Neural progenitor cell (in vitro differentiated cells): ENCODE measurements at regions not wholly inside any gene's neighbourhood (a gene's known extent, or its start where the extent isn't known, plus 50 kb on each side); places are given as distances from the start of the nearest gene placed in this dataset.
"Not testable (repeated sequence)": the region's sequence is repeated elsewhere in the genome, so short reads cannot be mapped to it uniquely, and the experiment has no call there.

Source experiments
- DNase-seq: peaks from one replicate; pipeline ENCODE4 v3.0.0-alpha.2; 2016; ENCODE audit warnings: low spot score
- H2AFZ ChIP-seq: fragments of 200-600 bp; sonication (generic); replicated peaks from 2 replicates; pipeline ENCODE4 v1.6.1; 2016; ENCODE audit warnings: antibody characterized with exemption
- H3F3A ChIP-seq: fragments of 200-600 bp; sonication (generic); 2 replicates; pipeline ENCODE4 v1.6.1; 2016; ENCODE audit warnings: antibody characterized with exemption, low read depth
- H3K27ac ChIP-seq: fragments of 200-600 bp; sonication (generic); 2 replicates; pipeline ENCODE4 v1.5.1; 2016; ENCODE audit warnings: mild to moderate bottlenecking
- H3K27me3 ChIP-seq: fragments of 200-600 bp; sonication (generic); 2 replicates; pipeline ENCODE4 v1.6.1; 2016; ENCODE audit warnings: mild to moderate bottlenecking, moderate library complexity
- H3K36me3 ChIP-seq: fragments of 200-600 bp; sonication (generic); 2 replicates; pipeline ENCODE4 v1.5.1; 2016
- H3K4me1 ChIP-seq: fragments of 200-600 bp; sonication (generic); 2 replicates; pipeline ENCODE4 v1.6.1; 2016; ENCODE audit warnings: mixed run types
- H3K4me2 ChIP-seq: fragments of 200-600 bp; sonication (generic); 2 replicates; pipeline ENCODE4 v1.6.1; 2016
- H3K4me3 ChIP-seq: fragments of 200-600 bp; sonication (generic); 2 replicates; pipeline ENCODE4 v1.5.1; 2016
- H3K79me2 ChIP-seq: fragments of 200-600 bp; sonication (generic); 2 replicates; pipeline ENCODE4 v1.6.1; 2016; ENCODE audit warnings: low read depth
- H3K9ac ChIP-seq: fragments of 200-600 bp; sonication (generic); 2 replicates; pipeline ENCODE4 v1.6.1; 2016
- H3K9me3 ChIP-seq: fragments of 200-600 bp; sonication (generic); 2 replicates; pipeline ENCODE4 v1.5.1; 2016; ENCODE audit warnings: low read depth
- H4K20me1 ChIP-seq: fragments of 200-600 bp; sonication (generic); 2 replicates; pipeline ENCODE4 v1.6.1; 2016; ENCODE audit warnings: low read depth
- H3K27ac Mint-ChIP-seq: 3 replicates; pipeline ENCODE4 v1.8.0; 2021; ENCODE audit warnings: mixed read lengths
- H3K27me3 Mint-ChIP-seq: 2 replicates; pipeline ENCODE4 v1.8.0; 2022; ENCODE audit warnings: low read depth, mild to moderate bottlenecking, inconsistent platforms, moderate library complexity, mixed read lengths; ENCODE audit not compliant: insufficient read depth
- H3K36me3 Mint-ChIP-seq: 3 replicates; pipeline ENCODE4 v1.8.0; 2021; ENCODE audit warnings: mixed read lengths
- H3K4me1 Mint-ChIP-seq: 3 replicates; pipeline ENCODE4 v1.8.0; 2021; ENCODE audit warnings: mixed read lengths
- H3K4me3 Mint-ChIP-seq: 3 replicates; pipeline ENCODE4 v1.8.0; 2021; ENCODE audit warnings: mild to moderate bottlenecking, moderate library complexity, mixed read lengths
- H3K9me3 Mint-ChIP-seq: 3 replicates; pipeline ENCODE4 v1.8.0; 2020; ENCODE audit warnings: mixed read lengths
- EZH2 ChIP-seq: fragments of 200-600 bp; sonication (generic); IDR thresholded peaks from 2 replicates; pipeline ENCODE4 v1.6.1; 2017; ENCODE audit warnings: antibody characterized with exemption, mild to moderate bottlenecking, moderate library complexity
- EZH2phosphoT487 ChIP-seq: fragments of 200-600 bp; sonication (generic); IDR thresholded peaks from 2 replicates; pipeline ENCODE4 v1.6.1; 2017; ENCODE audit warnings: antibody characterized with exemption
- TF ChIP-seq, protein P1 (sequence below): fragments of 200-600 bp; sonication (generic); IDR thresholded peaks from 2 replicates; pipeline ENCODE4 v1.5.1; 2017; ENCODE audit warnings: antibody characterized with exemption, mild to moderate bottlenecking

DNA sequence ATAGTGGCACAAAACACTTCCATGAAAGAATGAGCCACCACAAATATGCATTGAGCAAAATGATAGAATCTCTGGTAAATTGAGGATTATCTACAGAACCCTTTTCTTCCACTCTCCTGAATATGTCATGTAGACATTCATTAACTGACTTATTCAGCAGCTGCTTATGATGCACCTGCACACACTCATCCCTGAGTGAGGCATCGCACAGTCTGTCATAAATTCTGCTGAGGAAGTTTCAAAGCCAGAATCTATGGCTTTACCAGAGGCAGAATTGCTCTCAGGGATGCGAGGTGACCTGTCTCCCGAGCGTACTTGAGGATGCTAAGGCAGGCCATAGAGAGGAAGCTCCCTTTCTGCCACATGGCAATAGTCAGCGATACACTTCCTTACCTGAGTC is 1090.2 kb downstream of the UQCRFS1 start:
- Mint-ChIP-seq H3K27ac (no peak overlapping the region), H3K9me3 (no peaks in the 10 kb centered on the region), H3K36me3 (no peaks in the 10 kb centered on the region), H3K4me1 (peaks cover 4% of the 10 kb centered on the region), H3K4me3 (no peak overlapping the region), H3K27me3 (peaks cover 3% of the 10 kb centered on the region)
- Histone ChIP-seq H3K4me2 (no peak overlapping the region), H3K9ac (no peak overlapping the region), H2AFZ (no peak overlapping the region), H3K27me3 (no peaks in the 10 kb centered on the region), H3K36me3 (no peaks in the 10 kb centered on the region), H3F3A (no peaks in the 10 kb centered on the region), H3K9me3 (no peaks in the 10 kb centered on the region), H3K79me2 (no peaks in the 10 kb centered on the region), H4K20me1 (no peaks in the 10 kb centered on the region), H3K27ac (no peak overlapping the region), H3K4me1 (peaks cover under 1% of the 10 kb centered on the region), H3K4me3 (no peak overlapping the region)
- DNase-seq = no peak
- TF ChIP-seq, protein P1, sequence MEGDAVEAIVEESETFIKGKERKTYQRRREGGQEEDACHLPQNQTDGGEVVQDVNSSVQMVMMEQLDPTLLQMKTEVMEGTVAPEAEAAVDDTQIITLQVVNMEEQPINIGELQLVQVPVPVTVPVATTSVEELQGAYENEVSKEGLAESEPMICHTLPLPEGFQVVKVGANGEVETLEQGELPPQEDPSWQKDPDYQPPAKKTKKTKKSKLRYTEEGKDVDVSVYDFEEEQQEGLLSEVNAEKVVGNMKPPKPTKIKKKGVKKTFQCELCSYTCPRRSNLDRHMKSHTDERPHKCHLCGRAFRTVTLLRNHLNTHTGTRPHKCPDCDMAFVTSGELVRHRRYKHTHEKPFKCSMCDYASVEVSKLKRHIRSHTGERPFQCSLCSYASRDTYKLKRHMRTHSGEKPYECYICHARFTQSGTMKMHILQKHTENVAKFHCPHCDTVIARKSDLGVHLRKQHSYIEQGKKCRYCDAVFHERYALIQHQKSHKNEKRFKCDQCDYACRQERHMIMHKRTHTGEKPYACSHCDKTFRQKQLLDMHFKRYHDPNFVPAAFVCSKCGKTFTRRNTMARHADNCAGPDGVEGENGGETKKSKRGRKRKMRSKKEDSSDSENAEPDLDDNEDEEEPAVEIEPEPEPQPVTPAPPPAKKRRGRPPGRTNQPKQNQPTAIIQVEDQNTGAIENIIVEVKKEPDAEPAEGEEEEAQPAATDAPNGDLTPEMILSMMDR = no peak
- TF ChIP-seq EZH2phosphoT487 (no peak), EZH2 (no peak)

DNA sequence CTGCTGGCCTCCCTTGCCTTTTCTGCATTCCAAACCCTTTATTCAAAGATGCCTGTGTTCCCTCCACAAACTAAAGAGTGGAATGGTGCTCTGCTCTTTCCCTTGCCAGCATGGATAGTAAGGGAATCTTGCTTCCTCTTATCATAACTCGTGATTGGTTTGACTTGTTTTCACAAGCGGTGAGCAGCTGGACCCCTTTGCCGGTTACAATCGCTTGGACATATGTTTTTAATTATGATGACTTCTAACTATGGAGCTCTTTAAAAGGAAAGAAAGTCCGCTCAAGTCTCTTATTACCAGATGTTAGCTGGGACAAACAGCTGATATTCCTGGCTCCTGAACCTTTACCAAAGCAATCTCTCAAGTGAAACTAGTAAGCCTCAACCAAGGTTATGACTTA is 1094.7 kb downstream of the UQCRFS1 start:
- Histone ChIP-seq H3K36me3 (no peaks in the 10 kb centered on the region), H3K4me3 (no peak overlapping the region), H3K4me2 (no peak overlapping the region), H3F3A (no peaks in the 10 kb centered on the region), H3K4me1 (no peaks in the 10 kb centered on the region), H3K79me2 (no peaks in the 10 kb centered on the region), H3K9me3 (no peaks in the 10 kb centered on the region), H3K27me3 (no peaks in the 10 kb centered on the region), H4K20me1 (no peaks in the 10 kb centered on the region), H3K27ac (no peak overlapping the region), H2AFZ (no peak overlapping the region), H3K9ac (no peak overlapping the region)
- DNase-seq = no peak
- no peak overlapping the region for H3K27ac Mint-ChIP-seq
- H3K9me3 Mint-ChIP-seq = no peaks in the 10 kb centered on the region
- no peaks in the 10 kb centered on the region for H3K27me3 Mint-ChIP-seq
- H3K4me1 Mint-ChIP-seq = no peaks in the 10 kb centered on the region
- TF ChIP-seq EZH2 (no peak), EZH2phosphoT487 (no peak)
- no peaks in the 10 kb centered on the region for H3K36me3 Mint-ChIP-seq
- H3K4me3 Mint-ChIP-seq = no peak overlapping the region

DNA sequence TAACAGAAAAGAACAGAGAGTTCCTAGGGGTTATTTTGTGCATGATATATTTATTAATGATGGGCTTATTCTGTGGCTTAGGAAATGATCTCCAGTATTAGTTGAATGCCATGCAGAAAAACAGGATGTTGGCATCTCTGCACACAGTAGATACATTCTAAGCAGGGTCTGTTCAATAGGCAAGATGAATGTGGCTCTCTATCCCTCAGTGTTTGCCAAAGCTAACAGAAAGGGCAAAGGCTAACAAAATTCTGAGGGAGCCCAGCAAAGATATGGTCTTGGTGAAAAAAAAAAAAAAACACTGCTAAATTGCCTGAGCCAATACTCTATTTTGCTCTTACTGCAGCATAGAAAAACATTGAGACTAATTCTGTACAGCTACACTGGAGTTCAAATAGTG is 1095.8 kb downstream of the UQCRFS1 start:
- no peak overlapping the region for H3K27ac ChIP-seq
- DNase-seq = no peak
- no peak for TF ChIP-seq EZH2phosphoT487
- no peak for TF ChIP-seq EZH2
- TF ChIP-seq, protein P1 = no peak

DNA sequence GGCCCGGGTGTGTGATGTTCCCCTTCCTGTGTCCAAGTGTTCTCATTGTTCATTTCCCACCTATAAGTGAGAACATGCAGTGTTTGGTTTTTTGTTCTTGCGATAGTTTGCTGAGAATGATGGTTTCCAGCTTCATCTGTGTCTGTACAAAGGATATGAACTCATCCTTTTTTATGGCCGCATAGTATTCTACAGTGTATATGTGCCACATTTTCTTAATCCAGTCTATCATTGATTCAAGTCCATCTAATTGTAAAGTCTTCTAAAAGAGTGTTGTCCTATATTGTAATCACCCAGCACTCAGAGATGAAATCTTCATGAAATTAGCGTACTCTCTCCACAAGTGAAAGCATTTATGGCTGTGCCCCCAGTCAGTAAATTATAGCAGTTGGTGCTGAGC is 1096.6 kb downstream of the UQCRFS1 start:
- DNase-seq, H3K4me2 ChIP-seq, H3K9me3 ChIP-seq, H2AFZ ChIP-seq, H3K9ac ChIP-seq, H3K36me3 Mint-ChIP-seq, H4K20me1 ChIP-seq, H3K27ac ChIP-seq, H3K27me3 Mint-ChIP-seq, H3K4me1 ChIP-seq, H3K36me3 ChIP-seq, H3K4me3 Mint-ChIP-seq, H3K4me3 ChIP-seq, H3K4me1 Mint-ChIP-seq, H3K27me3 ChIP-seq, H3K27ac Mint-ChIP-seq, H3K79me2 ChIP-seq, H3F3A ChIP-seq, H3K9me3 Mint-ChIP-seq: not testable (repeated sequence)

More for the DNA sequence above, 1095.8 kb downstream of the UQCRFS1 start:
- peaks cover under 1% of the 10 kb centered on the region for H3K27me3 Mint-ChIP-seq
- Histone ChIP-seq H3K9me3 (no peaks in the 10 kb centered on the region), H3F3A (no peaks in the 10 kb centered on the region), H3K36me3 (no peaks in the 10 kb centered on the region), H3K4me3 (no peak overlapping the region), H3K4me1 (no peaks in the 10 kb centered on the region), H3K4me2 (no peak overlapping the region), H3K27me3 (no peaks in the 10 kb centered on the region), H3K79me2 (no peaks in the 10 kb centered on the region), H2AFZ (no peak overlapping the region), H3K9ac (no peak overlapping the region), H4K20me1 (no peaks in the 10 kb centered on the region)
- H3K9me3 Mint-ChIP-seq = no peaks in the 10 kb centered on the region
- H3K4me3 Mint-ChIP-seq = no peak overlapping the region
- no peak overlapping the region for H3K27ac Mint-ChIP-seq
- no peaks in the 10 kb centered on the region for H3K36me3 Mint-ChIP-seq
- H3K4me1 Mint-ChIP-seq = no peaks in the 10 kb centered on the region
